DMS79 (cell line): ENCODE measurements at regions not wholly inside any gene's neighbourhood (a gene's known extent, or its start where the extent isn't known, plus 50 kb on each side); places are given as distances from the start of the nearest gene placed in this dataset.
"Not testable (repeated sequence)": the region's sequence is repeated elsewhere in the genome, so short reads cannot be mapped to it uniquely, and the experiment has no call there.

Experiments
- DNase-seq: peaks from one replicate; lab custom pipeline; 2025; lab: John Stamatoyannopoulos, UW

DNA sequence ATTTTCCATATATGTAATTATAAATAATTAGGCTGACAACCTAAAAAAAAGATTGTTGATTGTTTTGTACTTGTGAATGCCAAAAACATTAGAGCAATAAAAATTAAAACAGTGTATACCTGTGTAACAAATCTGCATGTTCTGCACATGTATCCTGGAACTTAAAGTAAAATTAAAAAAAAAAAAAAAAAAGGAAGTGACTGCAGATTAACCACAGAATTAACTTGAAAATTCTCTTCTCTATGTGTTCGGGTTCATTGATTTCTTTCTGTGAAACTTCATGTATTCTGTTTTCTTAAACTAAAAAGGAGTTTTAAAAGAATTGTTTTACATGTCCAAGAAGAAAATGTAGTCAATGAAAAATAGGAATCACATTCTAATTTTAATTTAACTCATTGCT lies 95.7 kb downstream of the FASLG start:
- no peak for DNase-seq

DNA sequence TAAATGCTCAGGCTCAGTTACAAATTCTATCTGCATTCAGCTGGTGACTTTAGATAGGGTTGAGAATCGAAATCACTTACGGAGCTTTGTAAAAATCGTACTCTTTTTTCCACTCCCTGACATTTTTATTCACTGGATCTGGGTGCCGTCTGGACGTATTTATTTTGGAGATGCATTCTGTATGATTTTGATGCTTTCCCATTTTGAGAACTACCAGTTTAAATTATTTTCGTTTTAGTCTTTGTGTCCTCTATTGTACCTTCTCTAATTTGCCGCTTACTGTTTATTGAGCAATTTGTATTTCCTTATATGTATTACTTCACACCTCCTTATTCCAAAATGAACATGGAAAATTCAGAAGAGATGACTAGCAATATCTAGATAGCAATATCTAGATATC lies 96.2 kb downstream of the FASLG start:
- no peak for DNase-seq

DNA sequence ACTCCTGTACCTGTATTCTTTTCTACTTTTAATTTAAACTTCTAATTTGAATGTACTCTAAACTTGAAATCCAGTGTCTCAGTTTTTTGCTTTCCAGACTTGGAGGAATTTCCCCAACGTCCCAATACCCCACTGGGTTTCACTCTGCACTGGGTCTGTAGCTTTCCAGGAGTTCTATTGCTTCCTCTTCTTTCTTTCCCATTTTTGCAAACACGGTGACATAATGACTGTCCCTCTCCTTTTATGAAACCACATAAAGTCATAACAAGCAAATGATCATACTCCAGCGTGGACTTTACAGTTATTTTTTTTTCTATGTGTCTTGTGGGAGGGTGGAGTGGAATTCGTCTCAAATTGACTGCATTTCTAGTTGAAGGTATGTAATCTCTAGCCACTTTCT lies 97.1 kb downstream of the FASLG start:
- no peak for DNase-seq

DNA sequence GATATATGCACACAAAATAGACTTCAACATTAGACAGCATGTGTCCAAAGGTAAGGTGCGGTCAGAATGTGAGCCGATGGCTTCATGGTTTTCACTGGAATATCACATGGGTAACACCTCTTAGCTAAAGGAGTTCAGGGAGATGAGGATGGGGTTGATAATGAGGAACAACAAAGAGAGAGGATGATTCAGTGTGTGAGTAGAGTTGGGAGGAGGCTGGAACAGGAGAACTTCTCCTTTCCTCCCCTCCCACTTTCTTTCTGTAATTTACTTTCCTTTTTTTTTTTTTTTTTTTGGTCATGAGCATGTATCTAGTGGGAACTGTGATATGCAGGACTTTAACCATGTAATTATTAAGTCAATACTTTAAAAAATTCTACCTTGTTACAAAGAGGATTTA lies 99.4 kb downstream of the FASLG start:
- DNase-seq: no peak

DNA sequence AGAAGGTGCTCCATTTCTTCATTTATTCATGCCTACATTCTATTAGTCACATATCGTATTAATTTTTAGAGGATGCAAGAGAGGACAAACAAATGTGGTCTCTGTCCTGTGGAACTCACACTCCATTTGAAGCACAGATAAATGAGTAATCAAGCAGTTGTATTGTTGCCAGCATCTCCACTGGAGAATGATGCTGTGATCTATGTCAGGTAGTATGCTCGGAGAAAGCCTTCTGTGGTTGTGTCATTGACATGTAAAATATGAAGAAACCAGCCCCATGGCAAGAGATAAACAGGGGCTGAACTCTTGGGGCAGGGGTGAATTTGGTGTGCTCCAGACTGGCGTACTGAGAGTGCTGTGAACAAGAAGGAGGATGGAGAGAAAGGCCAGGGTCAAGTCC lies 101.2 kb downstream of the FASLG start:
- no peak for DNase-seq

DNA sequence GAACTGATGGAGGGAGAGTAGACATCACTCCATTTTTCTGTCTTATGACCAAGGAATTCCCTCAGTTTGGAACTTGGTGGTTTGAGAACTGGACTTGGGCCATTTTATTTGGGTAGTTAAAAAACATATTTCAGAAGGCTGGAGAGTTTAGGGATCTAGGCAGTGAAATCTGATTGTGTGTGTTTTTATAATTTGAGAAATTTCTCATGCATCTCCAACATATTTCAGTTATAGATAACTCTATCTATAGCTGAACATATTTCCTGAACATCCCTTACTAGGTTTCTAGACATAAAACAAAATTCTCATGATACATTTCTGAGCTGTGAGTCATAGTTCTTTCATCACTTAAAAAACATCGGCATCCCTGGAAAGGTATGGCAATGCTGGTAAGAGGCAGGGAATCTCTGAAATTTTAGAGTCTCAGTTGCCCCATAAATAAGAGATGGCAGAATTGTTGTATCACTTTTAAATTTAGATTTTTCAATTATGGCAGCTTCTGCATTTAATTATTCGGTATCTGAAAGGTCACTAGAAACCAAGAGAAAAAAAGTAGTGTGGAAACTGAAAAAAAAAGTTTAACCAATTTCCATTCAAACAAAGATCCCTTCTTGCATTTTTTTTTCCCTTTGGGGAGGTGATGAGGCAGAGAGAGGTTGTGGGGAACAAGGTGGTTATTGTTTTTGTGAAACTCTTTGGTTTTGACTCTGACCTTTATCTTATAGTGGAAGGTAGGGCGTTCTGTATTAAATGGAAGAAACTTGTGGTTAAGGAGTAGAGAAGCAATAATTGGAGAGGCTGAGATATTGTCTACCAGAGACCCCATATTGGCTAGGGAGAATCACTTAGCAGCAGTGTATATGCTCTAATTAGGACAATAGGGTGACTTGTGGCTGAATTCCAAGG lies 102.9 kb downstream of the FASLG start:
- no peak for DNase-seq

DNA sequence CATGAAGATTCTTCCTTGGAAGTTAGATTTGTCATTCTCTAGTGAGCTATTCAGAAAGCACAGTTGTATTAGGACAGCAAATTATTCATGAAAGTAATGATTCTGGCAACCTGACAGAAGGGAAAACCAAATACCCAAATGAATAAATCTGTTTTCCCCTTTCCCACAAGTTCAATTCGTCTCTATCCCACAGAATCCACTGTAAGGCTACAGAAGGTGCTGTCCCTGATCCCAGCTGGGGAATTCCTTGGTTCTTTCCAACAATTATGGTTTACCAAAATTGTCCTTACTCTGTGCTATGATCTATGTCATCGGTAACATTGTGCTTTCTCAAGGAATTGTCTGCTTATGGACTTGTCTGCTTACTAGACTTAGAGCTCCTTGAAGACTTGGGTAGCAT lies 104.2 kb downstream of the FASLG start:
- no peak for DNase-seq

DNA sequence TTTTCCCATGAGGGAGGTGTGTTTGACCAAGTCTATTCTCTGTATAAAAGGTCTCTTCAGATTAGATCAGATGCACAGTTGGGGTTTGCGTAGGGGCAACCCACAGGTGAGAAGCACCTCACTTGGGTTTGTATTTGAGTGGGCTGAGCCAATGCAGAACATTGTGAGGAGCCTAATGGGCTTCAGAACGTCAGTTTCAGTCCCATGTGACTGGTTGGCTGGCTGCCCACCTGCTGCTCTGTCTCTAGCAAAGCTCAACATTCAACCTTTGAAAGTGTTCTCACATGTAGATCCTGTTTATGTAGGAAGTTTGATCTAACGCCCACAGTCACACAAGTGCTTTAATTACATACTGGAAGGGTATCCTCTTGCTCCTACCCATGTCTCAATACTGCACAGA lies 105.5 kb downstream of the FASLG start:
- DNase-seq: no peak

DNA sequence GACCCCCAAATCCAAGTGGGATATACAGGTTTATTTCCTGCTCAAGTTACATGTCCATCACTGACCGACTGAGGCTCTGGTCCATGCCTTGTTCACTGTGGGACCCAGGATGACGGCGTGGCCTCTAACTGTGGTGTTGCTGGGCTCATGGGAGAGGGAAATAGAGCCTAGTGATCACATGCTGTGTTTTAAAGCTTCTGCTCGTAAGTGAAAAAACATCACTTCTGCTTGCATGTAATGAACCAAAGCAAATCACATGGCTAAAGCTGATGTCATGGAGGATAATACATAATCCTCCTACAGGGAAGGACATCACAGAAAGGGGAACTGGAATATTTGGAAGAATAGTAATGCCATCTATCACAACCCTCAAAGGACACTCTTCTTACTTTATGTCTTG lies 107.6 kb downstream of the FASLG start:
- no peak for DNase-seq

DNA sequence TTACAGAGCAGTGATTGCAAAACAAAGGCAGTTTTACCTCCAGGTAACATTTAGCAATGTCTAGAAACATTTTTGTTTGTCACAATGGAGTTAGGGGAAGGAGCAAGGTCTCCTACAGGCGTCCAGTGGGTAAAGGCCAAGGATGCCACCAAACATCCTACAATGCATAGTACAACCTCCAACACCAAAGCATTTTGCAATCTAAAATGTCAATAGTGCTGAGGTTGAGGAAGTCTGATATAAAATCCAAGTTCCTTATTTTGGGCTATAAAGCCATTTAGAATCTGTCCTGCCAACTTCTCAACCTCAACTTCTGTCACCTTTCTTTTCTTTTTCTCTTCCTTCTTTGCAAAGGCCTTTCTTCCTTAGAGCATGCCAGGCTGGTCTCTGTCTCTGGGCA lies 111.2 kb downstream of the FASLG start:
- no peak for DNase-seq

DNA sequence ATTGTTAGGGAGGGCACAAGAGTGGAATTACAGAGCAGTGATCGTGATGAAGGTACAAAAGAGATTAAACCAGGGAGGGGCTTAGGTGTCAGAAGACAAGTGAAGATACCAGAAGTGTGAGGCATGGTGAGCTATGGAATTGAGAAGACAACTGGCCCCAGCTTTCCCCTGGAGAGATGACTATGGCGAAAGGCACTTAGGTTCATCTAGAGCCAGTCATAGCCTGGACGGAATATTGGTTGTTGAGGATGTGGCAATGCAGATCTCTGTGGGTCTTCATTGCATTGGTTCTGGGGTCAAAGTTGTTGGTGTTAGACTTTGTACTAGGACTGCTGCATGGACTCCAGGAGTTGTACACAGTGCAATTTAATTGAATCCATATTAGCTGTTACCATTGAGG lies 115.7 kb downstream of the FASLG start:
- no peak for DNase-seq

DNA sequence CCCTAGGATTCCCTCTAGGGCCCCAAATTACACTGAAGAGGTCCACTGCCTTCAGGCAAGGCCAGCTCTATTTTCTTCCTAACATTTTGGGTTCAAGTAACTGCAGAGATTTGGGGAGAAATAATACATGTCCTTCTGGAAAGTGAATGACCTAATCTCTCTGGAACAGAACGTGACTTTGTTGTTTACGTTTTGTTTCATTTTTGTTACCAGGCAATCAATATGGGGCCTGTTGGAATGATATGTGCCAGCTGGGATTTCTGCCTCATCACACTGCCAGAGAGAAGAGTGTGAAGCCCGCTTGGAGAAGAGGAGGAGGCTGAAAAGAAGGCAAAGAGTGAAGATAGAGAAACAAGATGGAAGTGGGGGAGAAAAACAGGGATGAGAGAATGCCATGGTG lies 116.7 kb downstream of the FASLG start:
- no peak for DNase-seq

DNA sequence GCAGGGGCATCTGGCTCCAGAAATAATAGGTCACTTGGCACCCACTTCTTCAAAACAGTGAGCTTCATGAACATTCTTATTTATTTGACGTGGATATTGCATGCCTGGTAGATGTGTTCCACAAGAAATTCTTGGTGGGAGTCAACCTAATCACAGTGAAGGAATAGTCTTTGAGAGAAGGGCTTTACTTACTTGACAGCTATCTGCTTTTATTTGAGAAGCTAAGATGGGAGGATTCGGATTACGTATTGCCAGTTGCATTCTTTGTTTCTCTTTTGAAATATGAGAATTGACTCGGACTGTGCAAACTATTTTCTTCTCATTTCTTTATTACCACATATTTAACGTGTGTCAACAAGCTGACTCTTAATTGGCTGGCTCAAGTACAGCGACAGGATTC lies 117.2 kb downstream of the FASLG start:
- no peak for DNase-seq

DNA sequence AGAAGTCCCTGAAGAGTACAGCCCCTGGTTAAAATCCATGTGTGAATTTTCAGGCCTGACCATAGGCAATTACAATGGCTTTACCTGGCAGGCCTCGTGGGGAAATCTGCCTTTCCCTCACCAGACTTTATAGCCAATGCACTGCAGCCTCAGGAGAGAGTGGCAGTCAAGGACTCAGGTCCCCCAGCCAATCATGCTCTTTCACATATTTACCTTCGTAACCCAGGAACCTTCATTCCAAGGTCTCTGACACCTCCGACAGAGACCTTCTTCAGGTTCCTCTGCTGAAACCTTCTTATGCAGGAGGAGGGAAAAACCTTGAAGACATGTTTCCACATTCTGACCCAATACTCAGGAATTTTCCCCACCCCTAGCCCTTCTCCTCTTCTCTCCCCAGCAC lies 118.9 kb downstream of the FASLG start:
- DNase-seq: no peak

DNA sequence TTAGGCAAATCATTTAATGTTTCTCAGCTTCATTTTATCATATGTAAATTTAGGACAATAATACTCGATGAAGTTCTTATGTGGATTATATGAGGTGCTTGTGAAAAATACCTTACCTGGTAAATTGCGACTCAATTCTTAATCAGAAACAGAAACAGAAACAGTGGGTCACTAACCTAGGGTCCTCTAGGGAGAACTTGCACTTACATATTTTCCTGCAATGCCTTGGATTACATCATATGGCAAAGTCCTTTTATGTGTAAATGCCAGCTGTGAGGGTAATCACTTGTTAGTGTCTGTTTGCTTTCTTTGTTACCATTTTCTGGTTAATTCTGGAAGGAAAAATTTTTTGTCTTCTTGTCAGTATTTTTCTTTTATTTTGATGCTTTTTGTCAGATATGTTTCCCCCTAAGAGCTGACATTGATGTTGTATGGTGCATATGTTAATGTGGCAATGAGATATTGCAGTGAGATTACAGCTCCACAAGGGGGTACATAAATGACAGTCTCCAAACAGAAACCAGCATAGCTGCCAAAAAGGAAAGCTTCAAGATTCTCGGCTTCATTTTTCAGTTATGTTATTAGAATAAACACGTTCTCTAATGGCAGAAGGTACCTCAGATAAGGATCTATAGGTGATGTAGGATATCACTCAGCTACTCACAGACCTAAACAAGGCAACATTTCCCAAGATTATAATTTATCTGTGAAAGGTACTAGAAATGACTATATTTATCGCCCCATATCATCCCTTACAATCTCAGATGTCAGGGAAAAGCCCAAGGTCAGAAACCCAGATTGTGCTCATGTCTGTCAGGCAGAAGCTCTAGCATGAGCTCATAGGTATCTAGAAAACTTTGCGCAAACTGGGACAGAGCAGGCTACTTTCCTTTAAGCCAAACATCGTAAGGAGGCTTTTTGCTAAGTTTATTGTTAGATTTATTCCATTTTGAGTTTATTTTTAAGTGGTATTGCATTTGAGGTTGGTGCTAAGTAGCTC lies 119.9 kb downstream of the FASLG start:
- DNase-seq: no peak

DNA sequence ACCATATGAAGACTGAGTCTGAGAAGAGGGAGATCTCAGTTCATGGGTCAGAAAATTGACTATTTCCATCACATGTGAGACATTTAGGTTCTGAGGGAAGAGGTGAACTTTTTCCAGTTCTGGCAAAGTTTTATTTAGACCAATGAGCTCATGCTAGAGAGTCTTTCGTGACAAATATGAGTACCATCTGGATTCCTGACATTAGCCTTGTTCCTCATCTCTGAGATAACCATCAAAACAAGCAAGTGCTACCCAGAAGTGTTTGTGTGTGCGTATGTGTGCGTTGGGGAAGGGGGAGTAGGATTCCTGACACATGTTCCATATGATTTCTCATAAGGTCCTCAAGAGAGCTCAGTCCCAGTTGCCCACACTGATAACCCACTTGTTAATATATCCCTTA lies 120.6 kb downstream of the FASLG start:
- DNase-seq: no peak

DNA sequence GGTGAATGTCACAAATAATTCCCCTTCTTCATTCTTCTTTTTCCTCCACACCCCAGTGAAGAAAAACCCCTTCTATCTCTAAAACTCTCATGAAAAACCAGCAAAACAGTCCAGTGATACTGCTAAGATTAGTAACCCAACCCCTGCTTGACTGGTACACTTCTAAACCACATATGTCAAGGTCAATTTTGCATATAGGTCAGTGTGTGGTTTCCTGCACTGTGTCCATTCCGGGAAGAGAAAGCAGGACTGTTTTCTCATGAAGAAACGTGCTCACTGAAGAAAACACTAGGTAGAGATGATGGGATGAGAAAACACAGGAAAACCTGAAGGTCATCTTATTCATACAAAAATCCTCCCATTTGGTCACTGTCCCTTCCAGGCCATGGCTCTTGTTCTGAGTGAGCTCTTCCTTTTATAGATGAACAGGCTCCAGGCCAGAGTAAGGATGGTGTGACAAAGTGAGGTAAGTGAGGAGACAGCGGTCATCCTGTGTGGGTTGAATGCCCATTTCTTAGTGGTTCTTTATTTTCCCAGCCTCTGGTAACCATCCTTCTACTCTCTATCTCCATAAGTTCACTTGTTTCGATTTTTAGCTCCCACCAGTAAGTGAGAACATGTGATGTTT lies 122.7 kb downstream of the FASLG start:
- DNase-seq: no peak

DNA sequence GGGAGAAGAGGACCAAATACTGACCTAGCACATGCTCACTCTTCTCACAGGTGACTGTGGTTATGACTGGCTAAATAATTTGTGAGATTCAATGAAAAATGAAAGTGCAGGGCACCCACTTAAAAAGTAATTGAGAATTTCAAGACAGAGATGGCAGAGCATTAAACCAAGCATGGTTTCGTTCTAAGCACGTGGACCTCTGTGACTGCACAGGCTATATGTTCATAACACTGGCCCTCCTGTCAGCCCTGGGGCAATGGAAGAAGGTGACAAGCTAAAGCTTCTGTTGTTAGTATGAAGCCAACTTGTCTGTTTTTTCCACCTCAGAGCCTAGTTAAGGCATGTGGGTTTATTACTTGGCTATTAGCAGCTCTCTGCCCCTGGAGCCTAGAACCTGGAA lies 130.9 kb downstream of the FASLG start:
- DNase-seq: no peak

DNA sequence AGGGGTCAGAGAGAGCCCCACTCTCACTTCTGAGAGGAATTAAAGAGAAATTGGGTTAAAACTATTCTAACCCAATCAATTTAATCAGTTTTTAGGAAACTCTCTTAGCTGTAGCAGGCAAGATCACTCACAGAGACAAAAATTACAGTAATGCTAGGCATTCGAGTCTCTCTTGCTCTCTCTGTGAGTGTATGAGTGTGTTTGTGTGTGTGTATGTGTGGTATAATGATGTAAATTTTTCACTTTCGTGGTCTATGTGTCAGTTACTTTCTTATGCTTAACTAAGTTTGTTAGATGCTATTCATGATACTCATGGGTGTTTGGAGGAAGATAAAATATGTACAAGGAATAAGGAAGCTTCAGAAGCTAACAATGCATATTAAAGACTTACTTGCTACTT lies 131.3 kb downstream of the FASLG start:
- no peak for DNase-seq

DNA sequence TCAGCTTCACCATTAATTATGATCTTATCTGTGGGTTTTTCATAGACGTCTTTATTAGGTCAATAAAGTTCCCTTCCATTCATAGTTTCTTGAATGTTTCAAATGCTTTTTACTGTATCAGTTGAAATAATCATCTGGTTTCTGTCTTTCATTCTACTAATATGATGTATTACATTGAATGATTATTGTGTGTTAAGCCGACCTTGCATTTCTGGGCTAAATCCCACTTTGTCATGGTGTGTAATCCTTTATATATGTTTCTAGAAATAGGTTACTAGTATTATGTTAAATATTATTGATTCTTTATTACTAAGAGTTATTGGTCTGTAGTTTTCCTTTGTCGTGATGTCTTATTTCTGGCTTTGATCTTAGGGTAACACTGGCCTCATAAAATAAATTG lies 134.9 kb downstream of the FASLG start:
- no peak for DNase-seq

DNA sequence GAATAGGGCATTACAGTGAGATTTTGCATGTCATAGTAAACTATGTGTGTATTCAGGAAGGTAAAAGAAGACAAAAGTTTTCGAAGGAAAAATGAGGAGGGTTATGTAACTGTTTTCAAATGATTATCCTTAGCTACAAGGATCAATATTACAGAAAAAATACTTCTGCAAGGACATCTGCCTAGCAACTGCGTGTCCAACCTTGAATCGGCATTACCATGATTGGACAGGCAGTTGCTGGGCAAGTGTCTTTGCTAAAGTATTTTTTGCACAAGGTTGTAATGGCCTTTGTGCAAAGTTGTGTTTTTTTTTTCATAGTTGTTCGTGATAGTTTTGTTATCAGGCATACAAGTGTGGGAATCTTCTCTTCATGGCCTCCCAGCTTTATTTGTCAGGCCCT lies 136.8 kb downstream of the FASLG start:
- DNase-seq: no peak

DNA sequence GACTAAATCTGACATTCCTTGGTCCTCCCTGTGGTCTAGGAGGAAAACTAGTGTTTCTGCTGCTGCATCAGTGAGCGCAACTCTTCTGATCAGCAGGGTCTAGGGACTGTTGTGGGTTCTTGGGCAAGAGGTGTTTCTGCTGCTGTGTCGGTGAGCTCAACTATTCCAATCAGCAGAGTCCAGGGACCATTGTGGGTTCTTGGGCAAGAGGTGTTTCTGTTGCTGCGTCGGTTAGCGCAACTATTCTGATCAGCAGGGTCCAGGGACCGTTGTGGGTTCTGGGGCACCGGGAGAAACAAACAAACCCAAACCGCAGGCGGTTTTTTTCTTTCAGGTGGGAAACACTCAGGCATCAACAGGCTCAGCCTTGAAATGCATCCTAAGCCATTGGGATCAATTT lies 140.9 kb downstream of the FASLG start:
- DNase-seq: not testable (repeated sequence)
